ENCODE measurements at regions not wholly inside any gene's neighbourhood (a gene's known extent, or its start where the extent isn't known, plus 50 kb on each side); places are given as distances from the start of the nearest gene placed in this dataset.

DNA sequence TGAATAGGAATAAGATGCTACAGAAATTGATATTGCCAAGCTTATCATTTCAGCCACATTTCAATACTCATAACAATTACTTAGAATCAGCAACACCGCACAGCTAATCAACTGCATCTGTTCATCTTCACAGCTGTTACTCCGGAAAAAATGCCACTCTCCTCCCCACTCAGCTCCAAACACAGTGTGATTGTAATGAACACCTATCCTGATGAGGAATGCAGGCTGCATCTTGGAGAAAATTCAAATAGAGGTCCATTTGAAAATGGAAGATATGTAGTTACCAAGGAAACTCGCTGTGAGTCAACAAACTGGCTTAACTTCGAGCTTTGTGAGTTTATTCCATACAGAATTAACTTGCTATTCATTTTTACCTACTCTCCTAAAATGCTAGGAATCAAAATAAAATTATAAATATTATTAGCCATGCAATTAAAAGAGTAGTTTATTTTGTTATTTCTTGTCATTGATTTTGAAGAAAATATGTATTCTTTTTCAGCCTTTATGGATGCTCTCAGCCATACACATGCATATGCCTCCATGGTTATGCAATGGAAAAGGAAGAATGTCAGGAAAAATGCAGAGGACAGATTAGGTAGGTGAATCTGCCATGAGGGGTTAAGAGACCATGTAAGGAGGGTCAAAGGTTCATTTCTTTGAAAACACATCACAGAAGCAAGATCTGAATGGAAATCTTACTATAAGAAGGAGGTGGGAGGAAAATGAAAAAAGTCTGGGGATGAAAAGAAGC lies 267.2 kb downstream of the POM121L12 start:
- Histone ChIP-seq H4K5ac (ENCODE audit: insufficient read length, low read depth, low read length) (no peak overlapping the region), H3K27me3 (replicated peaks in 1 of 4; ENCODE audit: control insufficient read depth in 3 of 4, extremely low read depth in 1 of 4, insufficient read depth in 3 of 4, low read length in 3 of 4) (no peaks in the 10 kb centered on the region), H2AK5ac (ENCODE audit: low read depth, low read length) (no peak overlapping the region), H3K23ac (ENCODE audit: insufficient read length) (no peak overlapping the region), H3K4me3 (ENCODE audit: extremely low read depth in 1 of 4, insufficient read depth in 2 of 4, low read depth in 3 of 4, low read length in 4 of 4) (no peak overlapping the region), H2BK20ac (ENCODE audit: low read length) (no peak overlapping the region), H3K4me2 (ENCODE audit: insufficient read depth in 1 of 2, low read depth in 2 of 2, low read length in 2 of 2) (no peak overlapping the region), H3K23me2 (ENCODE audit: low read depth, low read length) (no peaks in the 10 kb centered on the region), H3K36me3 (ENCODE audit: control insufficient read depth in 2 of 4, insufficient read depth in 4 of 4, low read length in 3 of 4) (no peaks in the 10 kb centered on the region), H3K27ac (ENCODE audit: low read depth, low read length) (no peak overlapping the region), H4K20me1 (replicated peaks in 1 of 2; ENCODE audit: control insufficient read depth in 1 of 2, insufficient read depth in 2 of 2, low read length in 2 of 2) (no peaks in the 10 kb centered on the region), H3K18ac (ENCODE audit: extremely low read depth, low read length) (no peak overlapping the region), H3K56ac (replicated peaks; ENCODE audit: insufficient read length, low read depth, low read length) (no peak overlapping the region), H2BK120ac (replicated peaks; ENCODE audit: low read depth, low read length) (no peak overlapping the region), H4K8ac (ENCODE audit: extremely low read depth, insufficient read depth, low read length) (no peak overlapping the region), H3K14ac (ENCODE audit: insufficient read length) (no peak overlapping the region), H3K4ac (replicated peaks; ENCODE audit: insufficient read length, low read depth, low read length) (no peak overlapping the region), H3K79me1 (ENCODE audit: low read depth, low read length) (no peaks in the 10 kb centered on the region), H3K79me2 (ENCODE audit: control insufficient read depth in 1 of 2, insufficient read depth in 2 of 2, low read length in 2 of 2) (no peaks in the 10 kb centered on the region), H2BK15ac (ENCODE audit: low read length) (no peak overlapping the region), H2BK12ac (ENCODE audit: low read depth, low read length) (no peak overlapping the region), H3K4me1 (replicated peaks in 1 of 4; ENCODE audit: control insufficient read depth in 3 of 4, insufficient read depth in 4 of 4, low read length in 3 of 4) (peaks cover 0 to 3% (median 0%) of the 10 kb centered on the region in 4 experiments; a peak in 1 of 7 replicates), H2AFZ (ENCODE audit: low read length) (no peak overlapping the region), H4K91ac (replicated peaks; ENCODE audit: insufficient read length, low read length) (no peak overlapping the region), H2BK5ac (ENCODE audit: low read depth, low read length) (no peak overlapping the region), H3K9ac (replicated peaks in 1 of 4; ENCODE audit: extremely low read depth in 1 of 4, low read depth in 3 of 4, low read length in 3 of 4) (no peak overlapping the region), H3K9me3 (ENCODE audit: insufficient read depth in 2 of 2, low read depth in 1 of 2, low read length in 1 of 2) (no peaks in the 10 kb centered on the region)
- 77% methylated on average over 4 of the region's 4 CpGs; no CpG with 5 or more reads in 1 of the 2 experiments for WGBS, 2 experiments (ENCODE audit: extremely low coverage in 1 of 2, insufficient coverage in 1 of 2, insufficient read length in 1 of 2, insufficient replicate concordance in 2 of 2, low coverage in 1 of 2, low lambda C conversion rate in 2 of 2, missing lambda C conversion rate in 1 of 2)
- ChIA-PET POLR2A (ENCODE audit: partially characterized antibody) (no interaction called here), CTCF (ENCODE audit: partially characterized antibody) (no interaction called here)
- DNase-seq (ENCODE audit: low read depth in 1 of 2, low spot score in 2 of 2) (no peak), FAIRE-seq (no peak)
- TF ChIP-seq ZNF274 (IDR thresholded peaks at IDR 0.05; ENCODE audit: borderline replicate concordance, extremely low read depth, low read length) (no peak), CEBPB (IDR thresholded peaks at IDR 0.05; ENCODE audit: low read depth, low read length) (peak; percentile 54; the same call in 1 of the 2 replicates)

Measured in H1 (cell line).